GM12873 (cell line): ENCODE measurements at regions not wholly inside any gene's neighbourhood (a gene's known extent, or its start where the extent isn't known, plus 50 kb on each side); places are given as distances from the start of the nearest gene placed in this dataset.
A peak's percentile ranks its signal among the peaks of the same experiment; 100 is the strongest.

Experiments used
- CTCF ChIP-seq: IDR thresholded peaks from 2 replicates; pipeline ENCODE4 v1.5.1; 2012; ENCODE audit warnings: low read depth, mild to moderate bottlenecking, moderate library complexity, low read length, control low read depth; ENCODE audit not compliant: insufficient read depth; ENCODE audit errors: missing control alignments

- peak; percentile 12 for TF ChIP-seq CTCF
Observed at GRCh38 chr6:71043902-71044301, 87.0 kb upstream of the B3GAT2 start.

- no peak for TF ChIP-seq CTCF
Observed at GRCh38 chr6:71044753-71045152, 87.9 kb upstream of the B3GAT2 start.

GRCh38 chr6:71045296-71045695, 88.4 kb upstream of the B3GAT2 start:
- TF ChIP-seq CTCF, result no peak

- TF ChIP-seq CTCF, result no peak
Observed at GRCh38 chr6:71047417-71047816, 90.6 kb upstream of the B3GAT2 start.

- TF ChIP-seq CTCF, result no peak
Observed at GRCh38 chr6:71048320-71049164, 91.7 kb upstream of the B3GAT2 start.

GRCh38 chr6:71049198-71049770, 92.4 kb upstream of the B3GAT2 start:
- no peak for TF ChIP-seq CTCF

GRCh38 chr6:71053475-71053874, 96.6 kb upstream of the B3GAT2 start:
- no peak for TF ChIP-seq CTCF
